Progenitor cell of endocrine pancreas (in vitro differentiated cells): ENCODE measurements at regions not wholly inside any gene's neighbourhood (a gene's known extent, or its start where the extent isn't known, plus 50 kb on each side); places are given as distances from the start of the nearest gene placed in this dataset.

Experiments
- DNase-seq: peaks from one replicate; pipeline ENCODE4 v3.0.0; 2021; ENCODE audit warnings: low spot score; ENCODE audit not compliant: unreplicated experiment
- H3K27ac Mint-ChIP-seq: 2 replicates; pipeline ENCODE4 v1.8.0; 2021; ENCODE audit warnings: mild to moderate bottlenecking, moderate library complexity, mixed read lengths
- H3K27me3 Mint-ChIP-seq: 2 replicates; pipeline ENCODE4 v1.8.0; 2021; ENCODE audit warnings: mixed read lengths
- H3K36me3 Mint-ChIP-seq: 2 replicates; pipeline ENCODE4 v1.8.0; 2022; ENCODE audit warnings: mixed read lengths; ENCODE audit not compliant: insufficient read depth
- H3K4me1 Mint-ChIP-seq: 2 replicates; pipeline ENCODE4 v1.8.0; 2021; ENCODE audit warnings: low read depth, mixed read lengths
- H3K4me3 Mint-ChIP-seq: 2 replicates; pipeline ENCODE4 v1.8.0; 2021; ENCODE audit warnings: low read depth, mild to moderate bottlenecking, moderate library complexity, mixed read lengths
- H3K9me3 Mint-ChIP-seq: 2 replicates; pipeline ENCODE4 v1.8.0; 2021; ENCODE audit warnings: low read depth, mixed read lengths
- TF ChIP-seq, protein P1 (sequence below): fragments of 200-600 bp; sonication (generic); IDR thresholded peaks from one replicate; pipeline ENCODE4 v1.5.0; 2021; ENCODE audit warnings: antibody characterized with exemption, mild to moderate bottlenecking; ENCODE audit not compliant: unreplicated experiment

DNA sequence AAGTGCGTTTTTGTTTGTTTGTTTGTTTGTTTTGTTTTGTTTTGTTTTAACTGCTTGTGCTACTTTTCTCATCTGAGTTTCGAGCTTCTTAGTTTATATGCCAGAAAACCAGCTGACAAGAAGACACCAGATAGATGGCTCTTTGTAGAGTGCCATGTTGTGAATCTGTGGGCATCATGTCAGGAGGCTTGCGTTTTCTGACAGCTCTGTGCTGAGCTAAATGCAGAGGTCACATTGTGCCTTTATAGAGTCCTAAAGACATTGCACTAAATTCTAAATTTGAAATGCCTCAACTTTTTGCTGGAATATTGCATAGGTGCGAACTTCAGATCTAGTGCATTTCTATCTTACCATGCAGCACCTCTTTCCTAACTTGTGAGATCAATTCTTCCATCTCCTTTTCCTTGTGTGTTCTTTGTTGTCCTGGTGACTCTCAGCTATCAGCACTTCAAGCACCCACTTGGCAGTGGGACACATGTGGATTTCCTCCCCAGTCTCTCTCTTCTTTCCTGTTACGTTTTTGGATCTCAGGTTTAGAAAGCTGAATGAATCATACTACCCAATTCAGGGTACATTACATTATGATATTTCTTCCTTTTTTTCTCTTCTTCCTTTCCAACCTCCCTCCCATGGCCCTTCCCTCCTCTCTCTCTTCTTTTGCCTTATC is 379.0 kb upstream of the RPS23 start:
- no peak overlapping the region for H3K27ac Mint-ChIP-seq
- no peaks in the 10 kb centered on the region for H3K27me3 Mint-ChIP-seq
- no peak overlapping the region for H3K4me3 Mint-ChIP-seq
- TF ChIP-seq, protein P1, sequence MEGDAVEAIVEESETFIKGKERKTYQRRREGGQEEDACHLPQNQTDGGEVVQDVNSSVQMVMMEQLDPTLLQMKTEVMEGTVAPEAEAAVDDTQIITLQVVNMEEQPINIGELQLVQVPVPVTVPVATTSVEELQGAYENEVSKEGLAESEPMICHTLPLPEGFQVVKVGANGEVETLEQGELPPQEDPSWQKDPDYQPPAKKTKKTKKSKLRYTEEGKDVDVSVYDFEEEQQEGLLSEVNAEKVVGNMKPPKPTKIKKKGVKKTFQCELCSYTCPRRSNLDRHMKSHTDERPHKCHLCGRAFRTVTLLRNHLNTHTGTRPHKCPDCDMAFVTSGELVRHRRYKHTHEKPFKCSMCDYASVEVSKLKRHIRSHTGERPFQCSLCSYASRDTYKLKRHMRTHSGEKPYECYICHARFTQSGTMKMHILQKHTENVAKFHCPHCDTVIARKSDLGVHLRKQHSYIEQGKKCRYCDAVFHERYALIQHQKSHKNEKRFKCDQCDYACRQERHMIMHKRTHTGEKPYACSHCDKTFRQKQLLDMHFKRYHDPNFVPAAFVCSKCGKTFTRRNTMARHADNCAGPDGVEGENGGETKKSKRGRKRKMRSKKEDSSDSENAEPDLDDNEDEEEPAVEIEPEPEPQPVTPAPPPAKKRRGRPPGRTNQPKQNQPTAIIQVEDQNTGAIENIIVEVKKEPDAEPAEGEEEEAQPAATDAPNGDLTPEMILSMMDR, result no peak
- DNase-seq, result no peak
- H3K9me3 Mint-ChIP-seq, result peaks cover 4% of the 10 kb centered on the region
- peaks cover 11% of the 10 kb centered on the region for H3K4me1 Mint-ChIP-seq
- no peaks in the 10 kb centered on the region for H3K36me3 Mint-ChIP-seq

DNA sequence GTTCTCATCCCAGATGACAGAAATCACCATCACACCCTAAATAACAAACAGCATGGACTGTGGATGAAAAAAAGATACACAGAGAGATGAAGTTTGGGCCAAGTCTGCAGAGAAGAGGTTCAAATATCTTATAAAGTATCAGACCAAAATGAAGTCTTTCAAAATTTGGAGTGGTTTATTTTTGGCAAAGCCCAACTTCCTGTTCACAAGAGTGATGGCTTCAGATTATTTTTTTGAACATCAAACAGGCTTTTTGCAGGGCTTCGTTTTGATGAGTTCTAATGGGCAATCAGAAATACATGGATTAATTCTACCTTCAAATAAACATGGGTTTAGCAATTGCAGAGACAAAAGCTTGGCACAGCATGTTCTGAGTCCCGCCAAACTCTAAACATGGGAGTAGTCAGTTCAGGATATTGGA is 378.2 kb upstream of the RPS23 start:
- Mint-ChIP-seq H3K4me3 (no peak overlapping the region), H3K27ac (no peak overlapping the region), H3K36me3 (no peaks in the 10 kb centered on the region), H3K27me3 (no peaks in the 10 kb centered on the region), H3K4me1 (peaks cover 11% of the 10 kb centered on the region), H3K9me3 (peaks cover 4% of the 10 kb centered on the region)
- TF ChIP-seq, protein P1, result no peak
- no peak for DNase-seq

DNA sequence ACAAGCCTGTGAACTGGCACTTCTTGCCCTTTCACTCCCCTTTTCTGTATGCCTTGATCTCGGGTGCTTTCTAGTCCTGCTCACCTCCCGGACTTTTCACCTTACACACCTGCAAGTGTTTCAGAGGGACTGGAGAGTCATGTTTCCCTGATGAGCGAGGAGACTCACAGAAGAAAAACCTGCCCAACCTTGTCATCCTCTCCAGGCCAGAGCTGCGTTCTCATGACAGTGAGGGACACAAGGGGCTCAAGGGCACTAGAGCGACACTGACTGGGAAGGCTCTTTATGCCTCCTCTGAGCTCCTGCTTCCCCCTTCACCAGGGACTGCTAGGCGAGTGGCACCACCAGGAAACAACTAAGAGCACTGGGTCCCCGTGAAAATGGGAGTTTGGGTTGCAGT is 376.9 kb upstream of the RPS23 start:
- no peak overlapping the region for H3K4me3 Mint-ChIP-seq
- no peak for DNase-seq
- H3K27me3 Mint-ChIP-seq, result no peaks in the 10 kb centered on the region
- no peaks in the 10 kb centered on the region for H3K36me3 Mint-ChIP-seq
- H3K9me3 Mint-ChIP-seq, result peaks cover 4% of the 10 kb centered on the region
- peaks cover 17% of the 10 kb centered on the region for H3K4me1 Mint-ChIP-seq
- TF ChIP-seq, protein P1, result no peak
- no peak overlapping the region for H3K27ac Mint-ChIP-seq

DNA sequence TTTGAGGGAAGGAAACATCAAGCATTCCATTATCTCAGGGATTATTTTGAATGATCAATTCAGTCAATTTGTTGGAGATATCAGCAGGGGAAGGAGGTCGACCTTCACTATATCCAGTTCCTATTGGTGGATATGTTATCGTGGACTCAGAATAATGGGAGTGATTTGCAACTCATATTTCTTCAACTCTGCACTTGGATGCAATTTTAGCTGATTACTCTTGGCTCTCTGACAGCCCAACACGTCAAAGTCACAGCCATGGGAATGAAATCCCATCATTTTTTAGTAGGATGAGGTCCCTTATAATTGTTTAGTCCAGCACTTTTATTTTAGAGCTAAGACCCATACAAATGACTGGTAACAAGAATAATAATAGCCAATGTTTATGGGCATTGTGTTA is 371.8 kb upstream of the RPS23 start:
- Mint-ChIP-seq H3K9me3 (peaks cover 4% of the 10 kb centered on the region), H3K36me3 (no peaks in the 10 kb centered on the region), H3K27ac (no peak overlapping the region), H3K4me1 (peaks cover 9% of the 10 kb centered on the region), H3K27me3 (no peaks in the 10 kb centered on the region), H3K4me3 (no peak overlapping the region)
- DNase-seq, result no peak
- TF ChIP-seq, protein P1, result no peak

DNA sequence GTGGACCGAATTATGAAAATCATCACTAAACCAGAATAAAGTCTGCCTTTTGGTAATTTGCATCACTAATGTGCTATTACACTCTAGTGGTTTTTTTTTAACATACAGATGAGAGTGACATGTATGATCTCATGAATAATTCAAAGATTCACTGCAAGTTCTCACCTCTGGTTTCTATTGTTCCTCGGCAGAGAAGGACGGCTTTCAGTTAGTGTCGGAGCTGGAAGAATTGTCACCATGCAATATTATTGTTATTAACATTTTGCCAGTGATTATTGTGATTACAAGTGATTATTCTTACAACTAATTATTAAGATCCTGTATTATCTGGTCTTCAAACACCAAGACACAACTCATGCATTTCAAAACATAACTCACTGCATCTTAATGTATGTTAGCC is 366.6 kb upstream of the RPS23 start:
- DNase-seq, result no peak
- no peak overlapping the region for H3K27ac Mint-ChIP-seq
- no peaks in the 10 kb centered on the region for H3K36me3 Mint-ChIP-seq
- H3K4me1 Mint-ChIP-seq, result peaks cover 30% of the 10 kb centered on the region
- TF ChIP-seq, protein P1, result no peak
- H3K27me3 Mint-ChIP-seq, result no peaks in the 10 kb centered on the region
- no peak overlapping the region for H3K4me3 Mint-ChIP-seq
- no peaks in the 10 kb centered on the region for H3K9me3 Mint-ChIP-seq
